A673 (cell line): ENCODE measurements at regions not wholly inside any gene's neighbourhood (a gene's known extent, or its start where the extent isn't known, plus 50 kb on each side); places are given as distances from the start of the nearest gene placed in this dataset.

Source experiments
- BruUV-seq: library from RNA; stranded (reverse); fragments of 400-500 nt; replicated peaks from 2 replicates; lab custom pipeline; 2021; lab: Mats Ljungman, UMichigan
- CTCF ChIA-PET: fragments of 300-600 bp; sonication (Branson Sonifier 250); formaldehyde crosslinking; loops from one replicate; lab custom pipeline; 2022; ENCODE audit warnings: antibody characterized with exemption; lab: Charles Lee
- POLR2A ChIA-PET: fragments of 300-600 bp; sonication (Branson Sonifier 250); formaldehyde crosslinking; loops from one replicate; lab custom pipeline; 2022; ENCODE audit warnings: antibody characterized with exemption; ENCODE audit not compliant: low non-redundant PET; lab: Charles Lee
- DNase-seq: peaks from one replicate; pipeline ENCODE4 v3.0.0-alpha.2; 2015; ENCODE audit warnings: low spot score
- H3K27ac ChIP-seq: fragments of 200-600 bp; sonication (generic); 2 replicates; pipeline ENCODE4 v1.5.1; 2016; ENCODE audit warnings: mixed run types, low read depth, mild to moderate bottlenecking, mixed read lengths, antibody characterized with exemption, low read length; ENCODE audit not compliant: poor library complexity, severe bottlenecking
- H3K27me3 ChIP-seq: fragments of 200-600 bp; sonication (generic); replicated peaks from 2 replicates; pipeline ENCODE4 v1.6.1; 2017; ENCODE audit warnings: mixed run types, low read depth, mild to moderate bottlenecking, mixed read lengths, antibody characterized with exemption, low read length; ENCODE audit not compliant: insufficient read depth, poor library complexity
- H3K36me3 ChIP-seq: fragments of 200-600 bp; sonication (generic); 2 replicates; pipeline ENCODE4 v1.6.1; 2016; ENCODE audit warnings: mixed run types, mild to moderate bottlenecking, mixed read lengths, antibody characterized with exemption, low read length; ENCODE audit not compliant: insufficient read depth, poor library complexity, severe bottlenecking
- H3K4me1 ChIP-seq: fragments of 200-600 bp; sonication (generic); 2 replicates; pipeline ENCODE4 v1.6.1; 2017; ENCODE audit warnings: mixed run types, mild to moderate bottlenecking, mixed read lengths, antibody characterized with exemption, low read length; ENCODE audit not compliant: insufficient read depth, poor library complexity, severe bottlenecking
- H3K4me3 ChIP-seq: fragments of 200-600 bp; sonication (generic); 2 replicates; pipeline ENCODE4 v1.5.1; 2016; ENCODE audit warnings: low read depth, mixed run types, mild to moderate bottlenecking, mixed read lengths, low read length; ENCODE audit not compliant: poor library complexity, severe bottlenecking
- H3K9me3 ChIP-seq: fragments of 200-600 bp; sonication (generic); 2 replicates; pipeline ENCODE4 v1.6.1; 2016; ENCODE audit warnings: mixed run types, low read depth, mild to moderate bottlenecking, mixed read lengths, antibody characterized with exemption, low read length; ENCODE audit not compliant: poor library complexity, severe bottlenecking
- EZH2 ChIP-seq: fragments of 200-600 bp; sonication (generic); IDR thresholded peaks from 2 replicates; pipeline ENCODE4 v1.6.1; 2017; ENCODE audit warnings: borderline replicate concordance, low read depth, mild to moderate bottlenecking, mixed read lengths, antibody characterized with exemption, low read length; ENCODE audit not compliant: poor library complexity, severe bottlenecking
- intact Hi-C: fragments of 100-400 bp; cut with micrococcal nuclease; formaldehyde crosslinking; loops from one replicate; pipeline ENCODE4 v1.10.0; 2022; ENCODE audit not compliant: unreplicated experiment
- TF ChIP-seq, protein P1 (sequence below): fragments of 300-800, 200-600 bp; sonication (generic); conservative IDR thresholded peaks from 2 replicates; pipeline ENCODE4 v1.5.1; 2017; ENCODE audit warnings: low read depth, mild to moderate bottlenecking, antibody characterized with exemption, low read length, moderate library complexity, mixed read lengths

GRCh38 chr1:224502459-224503160 is 68.0 kb upstream of the WDR26 start:
- no peaks in the 10 kb centered on the region for H3K27me3 ChIP-seq
- peak overlapping the region; percentile 4 for H3K4me3 ChIP-seq
- peak; percentile 59 for DNase-seq
- intact Hi-C loops, result loop anchor here (2.0 to 5.0 kb wide), 2 partner anchors 20 to 420 kb away; no protein-coding TSS in a partner anchor
- ChIA-PET POLR2A (no interaction called here), CTCF (no interaction called here)
- H3K36me3 ChIP-seq, result no peaks in the 10 kb centered on the region
- H3K4me1 ChIP-seq, result peaks cover 81% of the 10 kb centered on the region
- H3K27ac ChIP-seq, result peak overlapping the region; percentile 86
- H3K9me3 ChIP-seq, result no peaks in the 10 kb centered on the region
- no TSS peak for BruUV-seq
- TF ChIP-seq, protein P1, sequence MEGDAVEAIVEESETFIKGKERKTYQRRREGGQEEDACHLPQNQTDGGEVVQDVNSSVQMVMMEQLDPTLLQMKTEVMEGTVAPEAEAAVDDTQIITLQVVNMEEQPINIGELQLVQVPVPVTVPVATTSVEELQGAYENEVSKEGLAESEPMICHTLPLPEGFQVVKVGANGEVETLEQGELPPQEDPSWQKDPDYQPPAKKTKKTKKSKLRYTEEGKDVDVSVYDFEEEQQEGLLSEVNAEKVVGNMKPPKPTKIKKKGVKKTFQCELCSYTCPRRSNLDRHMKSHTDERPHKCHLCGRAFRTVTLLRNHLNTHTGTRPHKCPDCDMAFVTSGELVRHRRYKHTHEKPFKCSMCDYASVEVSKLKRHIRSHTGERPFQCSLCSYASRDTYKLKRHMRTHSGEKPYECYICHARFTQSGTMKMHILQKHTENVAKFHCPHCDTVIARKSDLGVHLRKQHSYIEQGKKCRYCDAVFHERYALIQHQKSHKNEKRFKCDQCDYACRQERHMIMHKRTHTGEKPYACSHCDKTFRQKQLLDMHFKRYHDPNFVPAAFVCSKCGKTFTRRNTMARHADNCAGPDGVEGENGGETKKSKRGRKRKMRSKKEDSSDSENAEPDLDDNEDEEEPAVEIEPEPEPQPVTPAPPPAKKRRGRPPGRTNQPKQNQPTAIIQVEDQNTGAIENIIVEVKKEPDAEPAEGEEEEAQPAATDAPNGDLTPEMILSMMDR, result no peak
- no peak for TF ChIP-seq EZH2

GRCh38 chr1:224503161-224504118 is 68.8 kb upstream of the WDR26 start:
- ChIA-PET POLR2A (no interaction called here), CTCF (no interaction called here)
- BruUV-seq, result no TSS peak
- H3K27ac ChIP-seq, result peak overlapping the region; percentile 86
- DNase-seq, result peak; percentile 94
- H3K4me1 ChIP-seq, result peaks cover 78% of the 10 kb centered on the region
- TF ChIP-seq, protein P1, result peak; percentile 25; the same call in 1 of the 2 replicates
- TF ChIP-seq EZH2, result no peak
- no peaks in the 10 kb centered on the region for H3K9me3 ChIP-seq
- intact Hi-C loops, result loop anchor here (2.0 to 5.0 kb wide), 2 partner anchors 19 to 419 kb away; no protein-coding TSS in a partner anchor
- no peaks in the 10 kb centered on the region for H3K36me3 ChIP-seq
- no peak overlapping the region for H3K4me3 ChIP-seq
- no peaks in the 10 kb centered on the region for H3K27me3 ChIP-seq

GRCh38 chr1:224504297-224505041 is 69.9 kb upstream of the WDR26 start:
- Histone ChIP-seq H3K27ac (peak overlapping the region; percentile 86), H3K9me3 (no peaks in the 10 kb centered on the region), H3K27me3 (no peaks in the 10 kb centered on the region), H3K36me3 (no peaks in the 10 kb centered on the region), H3K4me3 (no peak overlapping the region), H3K4me1 (peaks cover 69% of the 10 kb centered on the region)
- DNase-seq, result no peak
- CTCF ChIA-PET, result no interaction called here
- intact Hi-C loops, result loop anchor here (5.0 kb wide), 3 partner anchors 138 to 418 kb away; no protein-coding TSS in a partner anchor
- POLR2A ChIA-PET, result no interaction called here
- TF ChIP-seq, protein P1, result no peak
- no peak for TF ChIP-seq EZH2
- no TSS peak for BruUV-seq
